Body of pancreas (tissue), 4 donors: ENCODE measurements at regions not wholly inside any gene's neighbourhood (a gene's known extent, or its start where the extent isn't known, plus 50 kb on each side); places are given as distances from the start of the nearest gene placed in this dataset.

ENCODE experiments used
- ATAC-seq: fragments of 150-250 bp; one replicate; pipeline ENCODE4 v1.9.1; 2016
- DNase-seq, 4 donors: peaks; one replicate each; pipeline ENCODE4 v3.0.0-alpha.2; 2019
- H3K27ac ChIP-seq, 4 donors: fragments of 200-600 bp; sonication (generic); 1 replicate in 3 of 4; 2 replicates in 1 of 4; pipeline versions ENCODE4 v1.5.1 to v1.6.1; 2016 to 2019; ENCODE audit warnings: mild to moderate bottlenecking in 1 of 4, mixed read lengths in 1 of 4, moderate library complexity in 1 of 4
- H3K27me3 ChIP-seq, 2 donors: fragments of 200-600 bp; sonication (generic); one replicate each; pipeline ENCODE4 v1.6.0; 2016; ENCODE audit warnings: mild to moderate bottlenecking in 1 of 2
- H3K36me3 ChIP-seq, 2 donors: fragments of 200-600 bp; sonication (generic); replicated peaks in 1 of 2; 2 replicates each; pipeline ENCODE4 v1.5.1; 2016; ENCODE audit warnings: low read depth in 2 of 2; ENCODE audit not compliant: insufficient read depth in 1 of 2
- H3K4me1 ChIP-seq: fragments of 200-600 bp; sonication (generic); one replicate; pipeline ENCODE4 v1.6.0; 2016
- H3K4me3 ChIP-seq, 2 donors: fragments of 200-600 bp; sonication (generic); 1 replicate in 1 of 2; 2 replicates in 1 of 2; pipeline ENCODE4 v1.5.1; 2016 to 2019
- H3K9me3 ChIP-seq, 3 donors: fragments of 200-600 bp; sonication (generic); 1 replicate in 2 of 3; 2 replicates in 1 of 3; pipeline ENCODE4 v1.5.1; 2016
- POLR2A ChIP-seq, 3 donors: fragments of 450-650 bp; IDR thresholded peaks; one replicate each; pipeline ENCODE4 v1.6.1; 2016; ENCODE audit warnings: antibody characterized with exemption in 3 of 3, mild to moderate bottlenecking in 2 of 3
- WGBS, 2 donors: methylation state at CpG; one replicate each; pipeline ENCODE4 v1.1.5; 2017; 5-methylcytosine and 5-hydroxymethylcytosine counted together
- intact Hi-C: fragments of 100-400 bp; cut with DNase I; formaldehyde crosslinking; loops from one replicate; pipeline ENCODE4 v1.15.1; 2023
- TF ChIP-seq, protein P1 (sequence below), 7 experiments: fragments of 450-650 bp in 4 of 7; fragments of 200-600 bp in 3 of 7; sonication (generic) in 3 of 7; IDR thresholded peaks; one replicate each; pipeline ENCODE4 v1.5.1; 2016 to 2019; ENCODE audit warnings: antibody characterized with exemption in 7 of 7

DNA sequence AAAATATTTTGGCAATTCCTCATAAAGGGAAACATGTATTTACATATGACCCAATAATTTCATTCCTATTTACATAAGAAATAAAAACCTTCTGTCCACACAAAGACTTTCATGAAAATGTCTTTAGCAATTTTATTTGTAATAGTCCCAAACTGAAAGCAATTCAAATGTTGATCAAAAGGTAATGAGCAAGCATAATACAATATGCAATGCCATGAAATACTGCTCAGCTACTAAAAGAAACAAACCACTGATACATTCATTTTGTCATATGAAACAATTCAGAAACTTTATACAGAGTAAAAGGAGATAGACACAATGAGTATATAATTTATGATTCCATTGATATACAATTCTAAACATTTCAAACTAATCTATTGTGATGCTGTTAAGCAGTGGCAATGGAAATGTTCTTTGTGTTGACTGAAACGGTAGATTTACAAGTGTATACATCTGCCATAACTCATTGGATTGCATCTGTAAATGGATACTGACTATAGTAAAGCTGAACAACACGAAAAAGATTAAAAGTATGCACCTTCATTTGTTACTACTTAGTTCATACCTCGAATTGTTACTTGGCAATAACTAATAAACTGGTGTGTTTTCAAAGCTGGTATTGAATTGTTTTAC lies 335.6 kb downstream of the GASK1B start:
- DNase-seq (no peak), ATAC-seq (no peak)
- intact Hi-C loops: no loop called here
- peaks cover 23% of the 10 kb centered on the region for H3K4me1 ChIP-seq
- TF ChIP-seq, protein P1, sequence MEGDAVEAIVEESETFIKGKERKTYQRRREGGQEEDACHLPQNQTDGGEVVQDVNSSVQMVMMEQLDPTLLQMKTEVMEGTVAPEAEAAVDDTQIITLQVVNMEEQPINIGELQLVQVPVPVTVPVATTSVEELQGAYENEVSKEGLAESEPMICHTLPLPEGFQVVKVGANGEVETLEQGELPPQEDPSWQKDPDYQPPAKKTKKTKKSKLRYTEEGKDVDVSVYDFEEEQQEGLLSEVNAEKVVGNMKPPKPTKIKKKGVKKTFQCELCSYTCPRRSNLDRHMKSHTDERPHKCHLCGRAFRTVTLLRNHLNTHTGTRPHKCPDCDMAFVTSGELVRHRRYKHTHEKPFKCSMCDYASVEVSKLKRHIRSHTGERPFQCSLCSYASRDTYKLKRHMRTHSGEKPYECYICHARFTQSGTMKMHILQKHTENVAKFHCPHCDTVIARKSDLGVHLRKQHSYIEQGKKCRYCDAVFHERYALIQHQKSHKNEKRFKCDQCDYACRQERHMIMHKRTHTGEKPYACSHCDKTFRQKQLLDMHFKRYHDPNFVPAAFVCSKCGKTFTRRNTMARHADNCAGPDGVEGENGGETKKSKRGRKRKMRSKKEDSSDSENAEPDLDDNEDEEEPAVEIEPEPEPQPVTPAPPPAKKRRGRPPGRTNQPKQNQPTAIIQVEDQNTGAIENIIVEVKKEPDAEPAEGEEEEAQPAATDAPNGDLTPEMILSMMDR (IDR thresholded peaks at IDR 0.05): no peak
- TF ChIP-seq POLR2A (IDR thresholded peaks at IDR 0.05): no peak
- H3K27ac ChIP-seq: no peak overlapping the region
- H3K27me3 ChIP-seq: no peaks in the 10 kb centered on the region
- WGBS, 2 donors: 69 to 75% methylated on average over 3 of the region's 3 CpGs
- no peaks in the 10 kb centered on the region for H3K36me3 ChIP-seq
- no peaks in the 10 kb centered on the region for H3K9me3 ChIP-seq
- no peak overlapping the region for H3K4me3 ChIP-seq

DNA sequence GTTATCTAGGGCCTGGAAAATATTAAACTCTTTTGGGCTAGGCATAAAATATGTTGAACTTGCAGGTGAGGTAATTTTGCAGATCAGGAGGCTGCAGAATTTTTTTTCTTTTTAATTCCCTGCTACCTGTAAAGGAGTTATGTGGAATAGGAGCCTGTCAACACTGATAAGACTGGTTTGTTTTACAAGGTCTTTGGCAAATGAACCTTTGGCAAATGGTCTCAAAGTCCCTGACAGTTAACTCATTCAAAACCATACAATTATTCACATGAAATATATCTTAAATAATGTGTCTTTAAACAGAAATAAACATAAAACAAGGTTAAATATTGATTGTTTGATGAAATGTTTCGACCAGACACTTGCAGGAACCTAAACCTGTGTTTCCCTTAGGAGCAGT lies 340.2 kb downstream of the GASK1B start:
- 17 to 20% methylated on average over 1 of the region's 1 CpG for WGBS, 2 donors
- Histone ChIP-seq H3K27ac (peak overlapping the region in 3 of 4 donors; percentile 73 to 82 (median 74)), H3K4me1 (peaks cover 8% of the 10 kb centered on the region), H3K9me3 (no peaks in the 10 kb centered on the region), H3K27me3 (no peaks in the 10 kb centered on the region), H3K4me3 (no peak overlapping the region), H3K36me3 (no peaks in the 10 kb centered on the region)
- ATAC-seq (peak; percentile 98), DNase-seq (peak in 1 of 4 donors; percentile 35)
- intact Hi-C loops: no loop called here
- TF ChIP-seq, protein P1 (IDR thresholded peaks at IDR 0.05): no peak
- no peak for TF ChIP-seq POLR2A (IDR thresholded peaks at IDR 0.05)

DNA sequence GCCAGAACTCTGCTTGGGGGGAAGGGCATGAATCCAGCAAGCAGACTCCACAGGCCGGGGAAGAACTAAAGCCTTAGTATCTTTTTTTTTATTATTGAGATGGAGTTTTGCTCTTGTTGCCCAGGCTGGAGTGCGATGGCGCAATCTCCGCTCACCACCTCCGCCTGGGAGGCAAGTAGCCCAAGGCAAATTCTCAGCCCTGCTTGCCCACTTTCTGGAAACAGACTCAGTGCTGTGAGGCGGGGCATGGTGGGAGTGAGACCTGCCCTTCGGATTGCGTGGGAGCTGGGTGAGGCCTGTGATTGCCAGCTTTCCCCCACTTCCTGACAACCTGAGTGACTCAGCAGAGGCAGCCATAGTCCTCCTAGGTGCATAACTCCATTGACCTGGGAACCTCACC lies 348.8 kb downstream of the GASK1B start:
- TF ChIP-seq, protein P1 (IDR thresholded peaks at IDR 0.05): no peak
- no peak for TF ChIP-seq POLR2A (IDR thresholded peaks at IDR 0.05)
- H3K4me3 ChIP-seq: no peak overlapping the region
- no peak overlapping the region for H3K27ac ChIP-seq
- H3K27me3 ChIP-seq: no peaks in the 10 kb centered on the region
- H3K36me3 ChIP-seq: no peaks in the 10 kb centered on the region
- ATAC-seq: no peak
- no peak for DNase-seq
- H3K9me3 ChIP-seq: no peaks in the 10 kb centered on the region
- intact Hi-C loops: no loop called here
- WGBS, 2 donors: 91 to 95% methylated on average over 8 of the region's 8 CpGs
- peaks cover 12% of the 10 kb centered on the region for H3K4me1 ChIP-seq

DNA sequence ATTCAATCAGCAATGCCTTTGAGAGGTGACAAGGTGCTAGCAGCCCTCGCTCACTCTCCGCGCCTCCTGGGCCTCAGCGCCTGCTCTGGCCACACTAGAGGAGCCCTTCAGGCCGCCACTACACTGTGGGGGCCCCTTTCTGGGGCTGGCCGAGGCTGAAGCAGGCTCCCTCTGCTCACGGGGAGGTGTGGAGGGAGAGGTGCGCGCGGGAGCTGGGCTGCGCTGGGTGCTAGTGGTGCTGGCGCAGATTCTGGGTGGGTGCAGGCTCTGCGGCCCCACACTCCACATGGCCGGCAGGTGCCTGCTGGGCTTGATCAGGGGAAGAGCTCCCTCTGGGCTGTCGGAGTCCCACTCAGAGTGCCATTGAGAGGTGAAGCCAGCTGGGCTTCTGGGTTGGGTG lies 351.0 kb downstream of the GASK1B start:
- 91 to 95% methylated on average over 11 to 15 of the region's 15 CpGs for WGBS, 2 donors
- ATAC-seq (no peak), DNase-seq (no peak)
- H3K4me3 ChIP-seq: no peak overlapping the region
- no peak overlapping the region for H3K27ac ChIP-seq
- peaks cover 12% of the 10 kb centered on the region for H3K4me1 ChIP-seq
- H3K27me3 ChIP-seq: no peaks in the 10 kb centered on the region
- H3K9me3 ChIP-seq: no peaks in the 10 kb centered on the region
- H3K36me3 ChIP-seq: no peaks in the 10 kb centered on the region
- intact Hi-C loops: no loop called here
- no peak for TF ChIP-seq POLR2A (IDR thresholded peaks at IDR 0.05)
- TF ChIP-seq, protein P1 (IDR thresholded peaks at IDR 0.05): no peak
